Prostate gland (tissue), 2 donors: ENCODE measurements at regions not wholly inside any gene's neighbourhood (a gene's known extent, or its start where the extent isn't known, plus 50 kb on each side); places are given as distances from the start of the nearest gene placed in this dataset.

Experiments used
- DNase-seq: peaks from one replicate; pipeline ENCODE4 v3.0.0-alpha.2; 2019; ENCODE audit warnings: low spot score
- H3K27ac ChIP-seq, 2 donors: fragments of 200-600 bp; sonication (generic); 2 replicates each; pipeline ENCODE4 v1.5.1; 2017 to 2019
- H3K27me3 ChIP-seq: fragments of 200-600 bp; sonication (generic); replicated peaks from 2 replicates; pipeline ENCODE4 v1.5.1; 2019; ENCODE audit not compliant: insufficient read depth
- H3K36me3 ChIP-seq, 2 donors: fragments of 200-600 bp; sonication (generic); 1 replicate in 1 of 2; 2 replicates in 1 of 2; pipeline versions ENCODE4 v1.5.1 to v1.8.1; 2017 to 2019
- H3K4me1 ChIP-seq: fragments of 200-600 bp; sonication (generic); replicated peaks from 2 replicates; pipeline ENCODE4 v1.5.1; 2019
- H3K4me3 ChIP-seq, 2 donors: fragments of 200-600 bp; sonication (generic); 2 replicates each; pipeline ENCODE4 v1.5.1; 2017 to 2019
- H3K9me3 ChIP-seq: fragments of 200-600 bp; sonication (generic); 2 replicates; pipeline ENCODE4 v1.5.1; 2017
- CTCF ChIP-seq, 4 experiments: fragments of 200-600 bp in 2 of 4; fragments of 450-650 bp in 2 of 4; sonication (generic) in 2 of 4; IDR thresholded peaks; 1 replicate in 3 of 4; 2 replicates in 1 of 4; pipeline ENCODE4 v1.5.1; 2016 to 2019; ENCODE audit warnings: antibody characterized with exemption in 4 of 4, mild to moderate bottlenecking in 2 of 4, moderate library complexity in 2 of 4
- POLR2A ChIP-seq: fragments of 450-650 bp; IDR thresholded peaks from one replicate; pipeline ENCODE4 v1.6.1; 2016; ENCODE audit warnings: antibody characterized with exemption, mild to moderate bottlenecking
- POLR2AphosphoS5 ChIP-seq: sonication (generic); formaldehyde crosslinking; IDR thresholded peaks from one replicate; pipeline ENCODE4 v1.6.1; 2017; ENCODE audit warnings: antibody characterized with exemption
- WGBS: methylation state at CpG from one replicate; pipeline ENCODE4 v1.1.5; 2018; 5-methylcytosine and 5-hydroxymethylcytosine counted together
- intact Hi-C: fragments of 100-400 bp; cut with DNase I; formaldehyde crosslinking; loops from one replicate; pipeline ENCODE4 v1.14.2; 2022

GRCh38 chr1:239644604-239645003, 258.2 kb downstream of the CHRM3 start:
- TF ChIP-seq POLR2A = no peak
- Histone ChIP-seq H3K4me1 (no peaks in the 10 kb centered on the region), H3K27ac (no peak overlapping the region), H3K27me3 (no peaks in the 10 kb centered on the region), H3K4me3 (no peak overlapping the region), H3K9me3 (no peaks in the 10 kb centered on the region), H3K36me3 (no peaks in the 10 kb centered on the region)
- no peak for DNase-seq
- 93% methylated on average over 3 of the region's 3 CpGs for WGBS
- intact Hi-C loops = no loop called here

GRCh38 chr1:239647045-239647444, 260.7 kb downstream of the CHRM3 start:
- H3K27ac ChIP-seq = no peak overlapping the region
- intact Hi-C loops = no loop called here
- no peaks in the 10 kb centered on the region for H3K4me1 ChIP-seq
- no peak overlapping the region for H3K4me3 ChIP-seq
- no peaks in the 10 kb centered on the region for H3K9me3 ChIP-seq
- no peak for DNase-seq
- no peak for TF ChIP-seq CTCF (IDR thresholded peaks at IDR 0.05)
- TF ChIP-seq POLR2AphosphoS5 = no peak
- no peak for TF ChIP-seq POLR2A
- WGBS = 99% methylated on average over 3 of the region's 3 CpGs
- no peaks in the 10 kb centered on the region for H3K36me3 ChIP-seq
- H3K27me3 ChIP-seq = no peaks in the 10 kb centered on the region

- TF ChIP-seq CTCF (IDR thresholded peaks at IDR 0.05) (no peak), POLR2A (no peak), POLR2AphosphoS5 (no peak)
- 90% methylated on average over 2 of the region's 2 CpGs for WGBS
- no peak overlapping the region for H3K4me3 ChIP-seq
Measured at GRCh38 chr1:239647964-239648632, 261.7 kb downstream of the CHRM3 start.

GRCh38 chr1:239655023-239655422, 268.7 kb downstream of the CHRM3 start:
- 58% methylated on average over 2 of the region's 2 CpGs for WGBS
- no peak overlapping the region for H3K27ac ChIP-seq
- H3K9me3 ChIP-seq = no peaks in the 10 kb centered on the region
- no peak for DNase-seq
- no peak for TF ChIP-seq POLR2AphosphoS5
- TF ChIP-seq POLR2A = no peak
- no peak for TF ChIP-seq CTCF (IDR thresholded peaks at IDR 0.05)
- no peak overlapping the region for H3K4me3 ChIP-seq
- H3K27me3 ChIP-seq = no peaks in the 10 kb centered on the region
- H3K36me3 ChIP-seq = no peaks in the 10 kb centered on the region
- no peaks in the 10 kb centered on the region for H3K4me1 ChIP-seq
- intact Hi-C loops = no loop called here

More at GRCh38 chr1:239647964-239648632, 261.7 kb downstream of the CHRM3 start:
- no peaks in the 10 kb centered on the region for H3K36me3 ChIP-seq
- H3K27ac ChIP-seq = no peak overlapping the region
- intact Hi-C loops = no loop called here
- DNase-seq = no peak
- H3K4me1 ChIP-seq = no peaks in the 10 kb centered on the region
- no peaks in the 10 kb centered on the region for H3K9me3 ChIP-seq
- H3K27me3 ChIP-seq = no peaks in the 10 kb centered on the region

GRCh38 chr1:239657291-239657690, 270.9 kb downstream of the CHRM3 start:
- Histone ChIP-seq H3K4me1 (no peaks in the 10 kb centered on the region), H3K27ac (no peak overlapping the region), H3K27me3 (no peaks in the 10 kb centered on the region), H3K36me3 (no peaks in the 10 kb centered on the region), H3K4me3 (no peak overlapping the region), H3K9me3 (no peaks in the 10 kb centered on the region)
- 60% methylated on average over 2 of the region's 2 CpGs for WGBS
- no peak for DNase-seq
- no peak for TF ChIP-seq CTCF (IDR thresholded peaks at IDR 0.05)
- no peak for TF ChIP-seq POLR2A
- TF ChIP-seq POLR2AphosphoS5 = no peak
- intact Hi-C loops = no loop called here
